HG02870 (cell line): ENCODE measurements at regions not wholly inside any gene's neighbourhood (a gene's known extent, or its start where the extent isn't known, plus 50 kb on each side); places are given as distances from the start of the nearest gene placed in this dataset.

Experiments
- ATAC-seq: cut with Tn5 transposase; IDR thresholded peaks from one replicate; pipeline ENCODE4 v1.9.1; 2021; ENCODE audit warnings: mild to moderate bottlenecking, moderate library complexity; ENCODE audit not compliant: unreplicated experiment

- ATAC-seq = no peak
These were observed 202.1 kb upstream of the TNP1 start for GRCh38 chr2:217061916-217062505.

- no peak for ATAC-seq
These were observed 201.2 kb upstream of the TNP1 start for GRCh38 chr2:217060951-217061547.

GRCh38 chr2:217060516-217060915, 200.7 kb upstream of the TNP1 start:
- no peak for ATAC-seq

- no peak for ATAC-seq
These were observed 199.2 kb upstream of the TNP1 start for GRCh38 chr2:217058791-217059755.

GRCh38 chr2:217057773-217058172, 197.9 kb upstream of the TNP1 start:
- ATAC-seq = no peak

- no peak for ATAC-seq
These were observed 195.8 kb upstream of the TNP1 start for GRCh38 chr2:217055624-217056023.

GRCh38 chr2:217054791-217055190, 194.9 kb upstream of the TNP1 start:
- ATAC-seq = no peak

GRCh38 chr2:217052856-217053577, 193.2 kb upstream of the TNP1 start:
- no peak for ATAC-seq

- ATAC-seq = no peak
These were observed 191.6 kb upstream of the TNP1 start for GRCh38 chr2:217051416-217051815.

- no peak for ATAC-seq
These were observed 190.1 kb upstream of the TNP1 start for GRCh38 chr2:217049956-217050355.

GRCh38 chr2:217049422-217049821, 189.6 kb upstream of the TNP1 start:
- no peak for ATAC-seq

GRCh38 chr2:217048730-217049129, 188.9 kb upstream of the TNP1 start:
- no peak for ATAC-seq

GRCh38 chr2:217047631-217048030, 187.8 kb upstream of the TNP1 start:
- no peak for ATAC-seq

- no peak for ATAC-seq
These were observed 187.3 kb upstream of the TNP1 start for GRCh38 chr2:217047209-217047608.

- no peak for ATAC-seq
These were observed 186.0 kb upstream of the TNP1 start for GRCh38 chr2:217045700-217046475.

- no peak for ATAC-seq
These were observed 180.2 kb upstream of the TNP1 start for GRCh38 chr2:217040099-217040498.

GRCh38 chr2:217038001-217038400, 178.1 kb upstream of the TNP1 start:
- no peak for ATAC-seq

GRCh38 chr2:217037353-217037752, 177.5 kb upstream of the TNP1 start:
- ATAC-seq = no peak

- ATAC-seq = no peak
These were observed 176.1 kb upstream of the TNP1 start for GRCh38 chr2:217035967-217036366.

GRCh38 chr2:217033186-217033585, 173.3 kb upstream of the TNP1 start:
- no peak for ATAC-seq
